K562 (cell line): ENCODE measurements at regions not wholly inside any gene's neighbourhood (a gene's known extent, or its start where the extent isn't known, plus 50 kb on each side); places are given as distances from the start of the nearest gene placed in this dataset.

Experiments used
- ATAC-seq: fragments of 200-7000 bp; cut with Tn5 transposase; 3 replicates; pipeline ENCODE4 v1.9.1; 2020; ENCODE audit warnings: moderate library complexity
- BruUV-seq: library from RNA; stranded (reverse); fragments of 400-500 nt; replicated peaks from 2 replicates; lab custom pipeline; 2021; lab: Mats Ljungman, UMichigan
- CTCF ChIA-PET: fragments of 300-600 bp; formaldehyde crosslinking; extraction: SDS; loops from one replicate; lab custom pipeline; 2021; ENCODE audit warnings: low intra/inter-chr PET ratio; lab: Yijun Ruan, JAX
- POLR2A ChIA-PET: fragments of 300-600, 350-650 bp; sonication (Branson Sonifier 250); formaldehyde crosslinking; extraction: SDS; loops from one replicate; lab custom pipeline; 2021; ENCODE audit warnings: antibody characterized with exemption, inconsistent platforms; lab: Yijun Ruan, JAX
- DNase-seq, 4 experiments: peaks; one replicate each; pipeline versions ENCODE4 v3.0.0 to v3.0.0-alpha.2; 2011 to 2018; ENCODE audit warnings: low spot score in 3 of 4, mixed read lengths in 3 of 4; ENCODE audit errors: extremely low read depth in 1 of 4
- FAIRE-seq: peaks from 2 replicates; lab custom pipeline; 2011; peaks lifted over from hg19 to GRCh38; lab: Jason Lieb, UNC
- H2AFZ ChIP-seq: 2 replicates; pipeline ENCODE4 v1.6.0; 2011; ENCODE audit warnings: low read depth, low read length, control low read depth, inconsistent platforms
- H3K27ac ChIP-seq: fragments of 200-600 bp; 3 replicates; pipeline ENCODE4 v1.8.0; 2011; ENCODE audit warnings: low read depth, mild to moderate bottlenecking, control low read depth, inconsistent platforms, low read length, moderate library complexity, mixed read lengths; ENCODE audit errors: extremely low read depth
- H3K27me3 ChIP-seq, 2 experiments: fragments of 300-600 bp in 1 of 2; 2 replicates in 1 of 2; 3 replicates in 1 of 2; pipeline versions ENCODE4 v1.6.0 to v1.8.0; 2011; ENCODE audit warnings: inconsistent platforms in 2 of 2, low read length in 2 of 2, mild to moderate bottlenecking in 1 of 2, mixed read lengths in 1 of 2, moderate library complexity in 1 of 2; ENCODE audit not compliant: control insufficient read depth in 2 of 2, insufficient read depth in 2 of 2
- H3K36me3 ChIP-seq: fragments of 300-600 bp; 3 replicates; pipeline ENCODE4 v1.8.0; 2011; ENCODE audit warnings: mild to moderate bottlenecking, low read length, inconsistent platforms; ENCODE audit not compliant: control insufficient read depth, insufficient read depth
- H3K4me1 ChIP-seq, 2 experiments: fragments of 200-600 bp in 1 of 2; replicated peaks in 1 of 2; 2 replicates in 1 of 2; 3 replicates in 1 of 2; pipeline versions ENCODE4 v1.5.1 to v1.8.0; 2011; ENCODE audit warnings: inconsistent platforms in 2 of 2, low read length in 2 of 2, mild to moderate bottlenecking in 1 of 2, mixed read lengths in 1 of 2, moderate library complexity in 1 of 2; ENCODE audit not compliant: control insufficient read depth in 2 of 2, insufficient read depth in 2 of 2
- H3K4me2 ChIP-seq: 2 replicates; pipeline ENCODE4 v1.6.1; 2011; ENCODE audit warnings: low read length, control low read depth, inconsistent platforms, mixed read lengths; ENCODE audit not compliant: insufficient read depth
- H3K4me3 ChIP-seq: fragments of 200-600 bp; sonication (generic), shearing (Covaris generic); 2 replicates; pipeline ENCODE4 v1.5.1; 2016; ENCODE audit warnings: control low read depth, inconsistent platforms
- H3K79me2 ChIP-seq: fragments of 200-600 bp; 3 replicates; pipeline ENCODE4 v1.8.0; 2011; ENCODE audit warnings: low read length, inconsistent platforms; ENCODE audit not compliant: control insufficient read depth, insufficient read depth
- H3K9ac ChIP-seq, 2 experiments: 2 replicates each; pipeline versions ENCODE4 v1.6.0 to v1.6.1; 2011; ENCODE audit warnings: low read depth in 2 of 2, low read length in 2 of 2, control low read depth in 1 of 2, inconsistent platforms in 1 of 2, mild to moderate bottlenecking in 1 of 2, mixed read lengths in 1 of 2; ENCODE audit not compliant: insufficient read depth in 1 of 2
- H3K9me1 ChIP-seq: one replicate; pipeline ENCODE4 v1.6.0; 2011; ENCODE audit warnings: inconsistent platforms, mild to moderate bottlenecking, low read length, moderate library complexity; ENCODE audit not compliant: control insufficient read depth, insufficient read depth
- H3K9me3 ChIP-seq: replicated peaks from 2 replicates; pipeline ENCODE4 v1.5.1; 2011; ENCODE audit warnings: low read depth, low read length, inconsistent platforms; ENCODE audit not compliant: control insufficient read depth, insufficient read depth
- H4K20me1 ChIP-seq: replicated peaks from 2 replicates; pipeline ENCODE4 v1.6.1; 2011; ENCODE audit warnings: low read length, inconsistent platforms, mixed read lengths; ENCODE audit not compliant: control insufficient read depth, insufficient read depth
- C11orf30 ChIP-seq: fragments of 450-650 bp; IDR thresholded peaks from 2 replicates; pipeline ENCODE4 v1.6.1; 2016; ENCODE audit warnings: low read depth, mild to moderate bottlenecking
- GABPA ChIP-seq: fragments of 200-800 bp; sonication (Bioruptor generic); conservative IDR thresholded peaks from 2 replicates; pipeline ENCODE4 v1.6.1; 2016; ENCODE audit warnings: low read depth, missing genetic modification characterization, missing compliant biosample characterization
- HEY1 ChIP-seq: fragments of 250-450 bp; sonication (Bioruptor Pico); IDR thresholded peaks from 2 replicates; pipeline ENCODE4 v1.5.0; 2020; ENCODE audit warnings: mild to moderate bottlenecking, moderate library complexity, borderline replicate concordance
- KLF1 ChIP-seq: fragments of 450-650 bp; IDR thresholded peaks from 2 replicates; pipeline ENCODE4 v1.6.1; 2016; ENCODE audit warnings: missing genetic modification characterization, missing compliant biosample characterization
- MECOM ChIP-seq: fragments of 250-450 bp; sonication (Bioruptor Pico); IDR thresholded peaks from 2 replicates; pipeline ENCODE4 v1.8.0; 2022; ENCODE audit warnings: inconsistent platforms
- NRF1 ChIP-seq, 2 experiments: fragments of 450-650 bp; IDR thresholded peaks in 1 of 2; conservative IDR thresholded peaks in 1 of 2; 2 replicates each; pipeline ENCODE4 v1.6.1; 2014; ENCODE audit warnings: mild to moderate bottlenecking in 2 of 2
- POLR2AphosphoS5 ChIP-seq: IDR thresholded peaks from 2 replicates; pipeline ENCODE4 v1.6.1; 2011; ENCODE audit warnings: mild to moderate bottlenecking, low read depth, low read length, moderate library complexity; ENCODE audit not compliant: control insufficient read depth, insufficient read depth
- RBM22 ChIP-seq: fragments of 200-400 bp; formaldehyde crosslinking; IDR thresholded peaks from 2 replicates; pipeline ENCODE4 v1.6.1; 2018; ENCODE audit warnings: low read length, low read depth; ENCODE audit not compliant: poor library complexity, severe bottlenecking
- ZNF57 ChIP-seq: fragments of 450-650 bp; formaldehyde crosslinking; IDR thresholded peaks from 2 replicates; pipeline ENCODE4 v1.4.0; 2020; ENCODE audit warnings: mild to moderate bottlenecking, moderate library complexity
- ZNF79 ChIP-seq: fragments of 250-450 bp; sonication (Bioruptor Pico); IDR thresholded peaks from 2 replicates; pipeline ENCODE4 v1.4.0; 2020; ENCODE audit warnings: low read depth, mild to moderate bottlenecking, moderate library complexity
- WGBS: fragments of 100-300 bp; shearing (Covaris generic); methylation state at CpG from one replicate; pipeline ENCODE4 v1.1.6; 2016; ENCODE audit warnings: low coverage, mixed read lengths; ENCODE audit not compliant: insufficient coverage; ENCODE audit errors: missing lambda C conversion rate; 5-methylcytosine and 5-hydroxymethylcytosine counted together
- in situ Hi-C: fragments of 300-500 bp; cut with MboI; formaldehyde crosslinking; loops from 4 replicates; pipeline ENCODE4 v1.15.0; 2018; ENCODE audit warnings: inconsistent platforms, mixed read lengths
- intact Hi-C: fragments of 100-400 bp; cut with micrococcal nuclease; formaldehyde crosslinking; loops from 2 replicates; pipeline ENCODE4 v1.14.2; 2022
- TF ChIP-seq, protein P1 (sequence below): fragments of 450-650 bp; IDR thresholded peaks from 2 replicates; pipeline ENCODE4 v1.6.1; 2016; ENCODE audit warnings: borderline replicate concordance
- TF ChIP-seq, protein P2 (sequence below): IDR thresholded peaks from 2 replicates; pipeline ENCODE4 v1.6.1; 2016; ENCODE audit warnings: missing genetic modification characterization, missing compliant biosample characterization
- TF ChIP-seq, protein P3 (sequence below): fragments of 450-650 bp; formaldehyde crosslinking; IDR thresholded peaks from 2 replicates; pipeline ENCODE4 v1.4.0; 2022; ENCODE audit warnings: mild to moderate bottlenecking, moderate library complexity

DNA sequence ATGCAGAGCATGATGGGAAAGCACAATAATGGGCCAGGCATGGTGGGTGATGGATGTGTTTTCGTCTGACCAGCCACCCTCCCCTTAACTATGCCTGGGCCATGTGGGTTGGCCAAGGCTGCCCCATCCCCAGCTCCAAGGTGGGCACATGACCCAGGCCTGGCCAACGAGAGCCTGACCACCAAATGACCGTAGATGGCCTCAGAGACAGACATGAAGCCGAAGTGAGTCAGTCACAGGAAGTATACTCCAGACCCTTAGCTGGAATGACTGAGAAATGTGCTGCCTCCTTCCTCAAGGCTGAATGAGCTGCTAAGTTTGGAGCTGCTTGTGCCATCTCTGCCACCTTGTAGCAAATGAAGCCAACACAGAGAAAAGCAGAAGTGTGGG, 233.6 kb downstream of the BCL11B start:
- POLR2A ChIA-PET = no interaction called here

DNA sequence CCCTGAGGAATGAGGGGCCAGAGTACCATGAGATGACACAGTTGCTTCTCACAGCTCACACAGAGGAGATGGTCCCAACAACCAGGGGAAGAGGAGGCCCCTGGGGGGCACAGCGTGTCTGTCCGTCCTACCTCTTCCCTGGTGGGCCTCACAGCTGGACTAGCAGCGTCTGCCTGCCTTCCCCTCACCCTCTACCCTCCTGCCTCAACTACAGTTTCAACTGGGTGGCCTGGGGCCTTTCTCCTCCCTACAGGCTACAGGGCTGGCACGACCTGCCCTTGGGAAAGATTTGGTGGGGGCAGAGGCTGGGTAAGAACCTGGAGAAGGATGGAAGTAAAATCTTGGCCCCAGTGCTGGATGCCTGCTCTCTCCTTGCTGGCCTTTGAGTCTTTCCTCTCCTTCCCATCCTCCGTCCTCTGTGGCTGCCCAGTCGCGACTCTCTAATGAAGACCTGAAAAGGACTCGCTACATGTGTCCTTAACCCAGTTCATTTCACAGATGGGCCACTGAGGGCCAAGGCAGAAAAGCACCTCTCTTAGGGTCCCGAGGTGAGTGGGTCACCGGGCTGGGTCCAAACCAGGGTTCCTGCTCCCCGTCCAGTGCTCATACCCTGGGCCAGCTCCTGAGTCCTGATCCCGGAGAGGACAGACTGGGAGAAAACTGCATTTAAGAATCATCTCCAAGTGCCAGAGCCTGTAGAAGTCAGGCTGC, 232.5 kb downstream of the BCL11B start:
- intact Hi-C loops (no loop called here), in situ Hi-C loops (no loop called here)
- H4K20me1 ChIP-seq = no peaks in the 10 kb centered on the region
- no peaks in the 10 kb centered on the region for H3K36me3 ChIP-seq
- H3K79me2 ChIP-seq = no peaks in the 10 kb centered on the region
- ChIA-PET CTCF (no interaction called here), POLR2A (interaction anchor here (0.6 to 1.5 kb wide), 2 partner anchors 10 to 11 kb away, joined by 3 read pairs; no protein-coding TSS in a partner anchor)
- no peaks in the 10 kb centered on the region for H3K4me1 ChIP-seq
- no peak for DNase-seq
- no peak overlapping the region for H3K4me3 ChIP-seq
- no peak for FAIRE-seq
- no TSS peak for BruUV-seq
- no peak overlapping the region for H2AFZ ChIP-seq
- no peak for ATAC-seq
- H3K27me3 ChIP-seq = no peaks in the 10 kb centered on the region; a peak in 1 of 5 replicates
- H3K4me2 ChIP-seq = no peak overlapping the region
- no peak overlapping the region for H3K27ac ChIP-seq
- no peaks in the 10 kb centered on the region for H3K9me3 ChIP-seq
- H3K9ac ChIP-seq = no peak overlapping the region
- H3K9me1 ChIP-seq = no peaks in the 10 kb centered on the region
- 2% methylated on average over 8 of the region's 12 CpGs for WGBS
- TF ChIP-seq RBM22 = no peak
- no peak for TF ChIP-seq C11orf30
- TF ChIP-seq, protein P1, sequence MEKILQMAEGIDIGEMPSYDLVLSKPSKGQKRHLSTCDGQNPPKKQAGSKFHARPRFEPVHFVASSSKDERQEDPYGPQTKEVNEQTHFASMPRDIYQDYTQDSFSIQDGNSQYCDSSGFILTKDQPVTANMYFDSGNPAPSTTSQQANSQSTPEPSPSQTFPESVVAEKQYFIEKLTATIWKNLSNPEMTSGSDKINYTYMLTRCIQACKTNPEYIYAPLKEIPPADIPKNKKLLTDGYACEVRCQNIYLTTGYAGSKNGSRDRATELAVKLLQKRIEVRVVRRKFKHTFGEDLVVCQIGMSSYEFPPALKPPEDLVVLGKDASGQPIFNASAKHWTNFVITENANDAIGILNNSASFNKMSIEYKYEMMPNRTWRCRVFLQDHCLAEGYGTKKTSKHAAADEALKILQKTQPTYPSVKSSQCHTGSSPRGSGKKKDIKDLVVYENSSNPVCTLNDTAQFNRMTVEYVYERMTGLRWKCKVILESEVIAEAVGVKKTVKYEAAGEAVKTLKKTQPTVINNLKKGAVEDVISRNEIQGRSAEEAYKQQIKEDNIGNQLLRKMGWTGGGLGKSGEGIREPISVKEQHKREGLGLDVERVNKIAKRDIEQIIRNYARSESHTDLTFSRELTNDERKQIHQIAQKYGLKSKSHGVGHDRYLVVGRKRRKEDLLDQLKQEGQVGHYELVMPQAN = no peak
- TF ChIP-seq ZNF79 (CRISPR knock-in tag) = no peak
- TF ChIP-seq ZNF57 = no peak
- TF ChIP-seq, protein P2, sequence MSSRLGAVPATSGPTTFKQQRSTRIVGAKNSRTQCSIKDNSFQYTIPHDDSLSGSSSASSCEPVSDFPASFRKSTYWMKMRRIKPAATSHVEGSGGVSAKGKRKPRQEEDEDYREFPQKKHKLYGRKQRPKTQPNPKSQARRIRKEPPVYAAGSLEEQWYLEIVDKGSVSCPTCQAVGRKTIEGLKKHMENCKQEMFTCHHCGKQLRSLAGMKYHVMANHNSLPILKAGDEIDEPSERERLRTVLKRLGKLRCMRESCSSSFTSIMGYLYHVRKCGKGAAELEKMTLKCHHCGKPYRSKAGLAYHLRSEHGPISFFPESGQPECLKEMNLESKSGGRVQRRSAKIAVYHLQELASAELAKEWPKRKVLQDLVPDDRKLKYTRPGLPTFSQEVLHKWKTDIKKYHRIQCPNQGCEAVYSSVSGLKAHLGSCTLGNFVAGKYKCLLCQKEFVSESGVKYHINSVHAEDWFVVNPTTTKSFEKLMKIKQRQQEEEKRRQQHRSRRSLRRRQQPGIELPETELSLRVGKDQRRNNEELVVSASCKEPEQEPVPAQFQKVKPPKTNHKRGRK (tag) = no peak
- no peak for TF ChIP-seq NRF1 (conservative IDR thresholded peaks at IDR 0.05 in 1 of 2, IDR thresholded peaks at IDR 0.05 in 1 of 2)
- TF ChIP-seq POLR2AphosphoS5 = no peak
- no peak for TF ChIP-seq MECOM (CRISPR knock-in tag)
- TF ChIP-seq, protein P3, sequence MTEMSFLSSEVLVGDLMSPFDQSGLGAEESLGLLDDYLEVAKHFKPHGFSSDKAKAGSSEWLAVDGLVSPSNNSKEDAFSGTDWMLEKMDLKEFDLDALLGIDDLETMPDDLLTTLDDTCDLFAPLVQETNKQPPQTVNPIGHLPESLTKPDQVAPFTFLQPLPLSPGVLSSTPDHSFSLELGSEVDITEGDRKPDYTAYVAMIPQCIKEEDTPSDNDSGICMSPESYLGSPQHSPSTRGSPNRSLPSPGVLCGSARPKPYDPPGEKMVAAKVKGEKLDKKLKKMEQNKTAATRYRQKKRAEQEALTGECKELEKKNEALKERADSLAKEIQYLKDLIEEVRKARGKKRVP = no peak

More for the DNA sequence above, 233.6 kb downstream of the BCL11B start:
- DNase-seq = no peak
- Histone ChIP-seq H2AFZ (no peak overlapping the region), H3K36me3 (no peaks in the 10 kb centered on the region), H3K9me1 (no peaks in the 10 kb centered on the region), H3K27ac (no peak overlapping the region), H3K27me3 (no peaks in the 10 kb centered on the region; a peak in 1 of 5 replicates), H3K4me3 (no peak overlapping the region), H4K20me1 (no peaks in the 10 kb centered on the region), H3K9me3 (no peaks in the 10 kb centered on the region), H3K9ac (no peak overlapping the region), H3K4me1 (no peaks in the 10 kb centered on the region), H3K4me2 (no peak overlapping the region), H3K79me2 (no peaks in the 10 kb centered on the region)
- CTCF ChIA-PET = no interaction called here
- ATAC-seq = no peak
- WGBS = 0% methylated on average over 3 of the region's 4 CpGs
- FAIRE-seq = no peak
- no TSS peak for BruUV-seq
- TF ChIP-seq HEY1 (no peak), KLF1 (no peak), GABPA (tag) (0 out of 2 replicates have a peak, but pooled peaks have one; percentile 1)
- intact Hi-C loops (no loop called here), in situ Hi-C loops (no loop called here)
